ENCODE measurements at regions not wholly inside any gene's neighbourhood (a gene's known extent, or its start where the extent isn't known, plus 50 kb on each side); places are given as distances from the start of the nearest gene placed in this dataset.

- Histone ChIP-seq H3K9ac (no peak overlapping the region), H3K4me3 (IDR thresholded peaks at IDR 0.05; ENCODE audit: insufficient read depth, low read depth, low read length) (no peak overlapping the region), H3K4me1 (ENCODE audit: low read depth, poor library complexity, severe bottlenecking) (no peaks in the 10 kb centered on the region), H4K20me1 (ENCODE audit: insufficient read depth) (no peaks in the 10 kb centered on the region), H3K27me3 (ENCODE audit: insufficient read depth, low read depth) (no peaks in the 10 kb centered on the region), H3K27ac (no peak overlapping the region), H3K36me3 (ENCODE audit: insufficient read depth) (no peaks in the 10 kb centered on the region), H2AFZ (ENCODE audit: low read depth) (no peak overlapping the region), H3K4me2 (no peak overlapping the region), H3K79me2 (ENCODE audit: insufficient read depth, low read depth) (no peaks in the 10 kb centered on the region)
- TF ChIP-seq, protein P1, sequence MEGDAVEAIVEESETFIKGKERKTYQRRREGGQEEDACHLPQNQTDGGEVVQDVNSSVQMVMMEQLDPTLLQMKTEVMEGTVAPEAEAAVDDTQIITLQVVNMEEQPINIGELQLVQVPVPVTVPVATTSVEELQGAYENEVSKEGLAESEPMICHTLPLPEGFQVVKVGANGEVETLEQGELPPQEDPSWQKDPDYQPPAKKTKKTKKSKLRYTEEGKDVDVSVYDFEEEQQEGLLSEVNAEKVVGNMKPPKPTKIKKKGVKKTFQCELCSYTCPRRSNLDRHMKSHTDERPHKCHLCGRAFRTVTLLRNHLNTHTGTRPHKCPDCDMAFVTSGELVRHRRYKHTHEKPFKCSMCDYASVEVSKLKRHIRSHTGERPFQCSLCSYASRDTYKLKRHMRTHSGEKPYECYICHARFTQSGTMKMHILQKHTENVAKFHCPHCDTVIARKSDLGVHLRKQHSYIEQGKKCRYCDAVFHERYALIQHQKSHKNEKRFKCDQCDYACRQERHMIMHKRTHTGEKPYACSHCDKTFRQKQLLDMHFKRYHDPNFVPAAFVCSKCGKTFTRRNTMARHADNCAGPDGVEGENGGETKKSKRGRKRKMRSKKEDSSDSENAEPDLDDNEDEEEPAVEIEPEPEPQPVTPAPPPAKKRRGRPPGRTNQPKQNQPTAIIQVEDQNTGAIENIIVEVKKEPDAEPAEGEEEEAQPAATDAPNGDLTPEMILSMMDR (conservative IDR thresholded peaks at IDR 0.05; ENCODE audit: low read depth, low read length): no peak
These were observed 396.2 kb upstream of the ST6GAL2 start for GRCh38 chr2:107282135-107282534.

- Histone ChIP-seq H3K4me1 (ENCODE audit: low read depth, poor library complexity, severe bottlenecking) (no peaks in the 10 kb centered on the region), H3K27me3 (ENCODE audit: insufficient read depth, low read depth) (no peaks in the 10 kb centered on the region), H3K27ac (no peak overlapping the region), H4K20me1 (ENCODE audit: insufficient read depth) (no peaks in the 10 kb centered on the region), H3K9ac (no peak overlapping the region), H3K4me2 (no peak overlapping the region), H2AFZ (ENCODE audit: low read depth) (no peak overlapping the region), H3K79me2 (ENCODE audit: insufficient read depth, low read depth) (no peaks in the 10 kb centered on the region), H3K4me3 (IDR thresholded peaks at IDR 0.05; ENCODE audit: insufficient read depth, low read depth, low read length) (no peak overlapping the region), H3K36me3 (ENCODE audit: insufficient read depth) (no peaks in the 10 kb centered on the region)
- TF ChIP-seq, protein P1 (conservative IDR thresholded peaks at IDR 0.05; ENCODE audit: low read depth, low read length): no peak
These were observed 399.8 kb upstream of the ST6GAL2 start for GRCh38 chr2:107285621-107286299.

DNA sequence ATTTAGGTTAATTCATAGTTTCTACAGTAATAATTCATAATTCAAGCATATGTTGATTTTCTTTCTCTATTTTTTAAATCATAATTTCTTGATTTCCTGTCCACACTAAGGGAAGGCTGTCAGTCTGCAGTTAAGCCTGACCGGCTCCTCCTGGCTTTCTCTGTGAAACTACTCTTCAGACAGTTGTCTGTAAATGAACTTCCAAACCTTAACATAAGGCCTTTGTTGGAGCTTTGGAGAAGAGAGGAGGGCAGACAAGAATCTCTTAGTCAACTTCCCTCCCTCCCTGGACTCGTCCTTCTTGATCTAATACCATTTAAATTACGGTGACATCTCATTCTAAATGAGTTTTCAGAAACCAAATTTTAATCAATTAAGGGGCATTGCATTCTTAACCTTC is 404.1 kb upstream of the ST6GAL2 start:
- Histone ChIP-seq H3K36me3 (ENCODE audit: insufficient read depth) (no peaks in the 10 kb centered on the region), H3K79me2 (ENCODE audit: insufficient read depth, low read depth) (no peaks in the 10 kb centered on the region), H3K4me1 (ENCODE audit: low read depth, poor library complexity, severe bottlenecking) (no peaks in the 10 kb centered on the region), H3K9ac (no peak overlapping the region), H3K27me3 (ENCODE audit: insufficient read depth, low read depth) (no peaks in the 10 kb centered on the region), H3K4me3 (IDR thresholded peaks at IDR 0.05; ENCODE audit: insufficient read depth, low read depth, low read length) (no peak overlapping the region), H3K27ac (no peak overlapping the region), H3K4me2 (no peak overlapping the region), H4K20me1 (ENCODE audit: insufficient read depth) (no peaks in the 10 kb centered on the region), H2AFZ (ENCODE audit: low read depth) (no peak overlapping the region)
- TF ChIP-seq, protein P1 (conservative IDR thresholded peaks at IDR 0.05; ENCODE audit: low read depth, low read length): no peak

GRCh38 chr2:107303964-107304363 is 418.0 kb upstream of the ST6GAL2 start:
- Histone ChIP-seq H3K4me3 (IDR thresholded peaks at IDR 0.05; ENCODE audit: insufficient read depth, low read depth, low read length) (no peak overlapping the region), H3K4me1 (ENCODE audit: low read depth, poor library complexity, severe bottlenecking) (no peaks in the 10 kb centered on the region), H3K79me2 (ENCODE audit: insufficient read depth, low read depth) (no peaks in the 10 kb centered on the region), H3K36me3 (ENCODE audit: insufficient read depth) (no peaks in the 10 kb centered on the region), H4K20me1 (ENCODE audit: insufficient read depth) (no peaks in the 10 kb centered on the region), H3K9ac (no peak overlapping the region), H3K4me2 (no peak overlapping the region), H2AFZ (ENCODE audit: low read depth) (no peak overlapping the region), H3K27ac (no peak overlapping the region), H3K27me3 (ENCODE audit: insufficient read depth, low read depth) (no peaks in the 10 kb centered on the region)
- TF ChIP-seq, protein P1 (conservative IDR thresholded peaks at IDR 0.05; ENCODE audit: low read depth, low read length): no peak
